Vagina (tissue), 2 donors: ENCODE measurements at regions not wholly inside any gene's neighbourhood (a gene's known extent, or its start where the extent isn't known, plus 50 kb on each side); places are given as distances from the start of the nearest gene placed in this dataset. TPM values are rescaled to one million over a fixed set of nuclear protein-coding genes. Genes with fewer than 3 reads are reported as not detected.
"Not testable (repeated sequence)": the region's sequence is repeated elsewhere in the genome, so short reads cannot be mapped to it uniquely, and the experiment has no call there.

ENCODE experiments used
- DNase-seq, 2 donors: peaks; one replicate each; pipeline ENCODE4 v3.0.0-alpha.2; 2017; ENCODE audit errors: extremely low spot score in 2 of 2
- H3K27ac ChIP-seq: fragments of 200-600 bp; sonication (generic); one replicate; pipeline ENCODE4 v1.5.1; 2019
- H3K27me3 ChIP-seq: fragments of 200-600 bp; sonication (generic); one replicate; pipeline ENCODE4 v1.5.1; 2019
- H3K36me3 ChIP-seq, 2 donors: fragments of 200-600 bp; sonication (generic); one replicate each; pipeline ENCODE4 v1.5.1; 2017 to 2019
- H3K4me1 ChIP-seq: fragments of 200-600 bp; sonication (generic); one replicate; pipeline ENCODE4 v1.5.1; 2019
- H3K4me3 ChIP-seq, 2 donors: fragments of 200-600 bp; sonication (generic); 1 replicate in 1 of 2; 2 replicates in 1 of 2; pipeline ENCODE4 v1.5.1; 2016 to 2019
- H3K9me3 ChIP-seq: fragments of 200-600 bp; sonication (generic); one replicate; pipeline ENCODE4 v1.5.1; 2019
- CTCF ChIP-seq, 3 experiments: fragments of 450-650 bp in 2 of 3; fragments of 200-600 bp in 1 of 3; sonication (generic) in 1 of 3; IDR thresholded peaks; one replicate each; pipeline ENCODE4 v1.5.1; 2017 to 2019; ENCODE audit warnings: antibody characterized with exemption in 3 of 3, mild to moderate bottlenecking in 2 of 3, moderate library complexity in 2 of 3
- POLR2A ChIP-seq, 2 donors: fragments of 450-650 bp; IDR thresholded peaks; one replicate each; pipeline ENCODE4 v1.6.1; 2017; ENCODE audit warnings: antibody characterized with exemption in 2 of 2, mild to moderate bottlenecking in 2 of 2, moderate library complexity in 2 of 2
- POLR2AphosphoS5 ChIP-seq, 2 donors: sonication (generic); formaldehyde crosslinking; IDR thresholded peaks; one replicate each; pipeline ENCODE4 v1.9.0; 2017; ENCODE audit warnings: antibody characterized with exemption in 2 of 2, mild to moderate bottlenecking in 2 of 2, low read depth in 1 of 2; ENCODE audit not compliant: insufficient read depth in 1 of 2
- intact Hi-C: fragments of 100-400 bp; cut with DNase I; formaldehyde crosslinking; loops from one replicate; pipeline ENCODE4 v1.15.1; 2023
- small RNA-seq: library from RNA; depleted of rRNA; stranded (forward); fragments of <200 nt; gene quantifications from one replicate; pipeline ENCODE3, GENCODE V24; 2016

GRCh38 chrX:80929251-80929650, 119.6 kb upstream of the BRWD3 start:
- intact Hi-C loops, result no loop called here
- no peak for TF ChIP-seq POLR2AphosphoS5 (IDR thresholded peaks at IDR 0.05; ENCODE audit: insufficient read depth in 1 of 2, low read depth in 1 of 2)
- no peak for TF ChIP-seq POLR2A (IDR thresholded peaks at IDR 0.05)
- no peak for TF ChIP-seq CTCF (IDR thresholded peaks at IDR 0.05)

GRCh38 chrX:80917919-80918318, 108.2 kb upstream of the BRWD3 start:
- DNase-seq, result no peak
- H3K27ac ChIP-seq, result no peak overlapping the region
- intact Hi-C loops, result no loop called here
- TF ChIP-seq CTCF (IDR thresholded peaks at IDR 0.05), result no peak
- no peak for TF ChIP-seq POLR2A (IDR thresholded peaks at IDR 0.05)
- no peak for TF ChIP-seq POLR2AphosphoS5 (IDR thresholded peaks at IDR 0.05; ENCODE audit: insufficient read depth in 1 of 2, low read depth in 1 of 2)
- no peaks in the 10 kb centered on the region for H3K27me3 ChIP-seq
- H3K4me3 ChIP-seq, result no peak overlapping the region
- no peaks in the 10 kb centered on the region for H3K4me1 ChIP-seq
- no peaks in the 10 kb centered on the region for H3K36me3 ChIP-seq
- H3K9me3 ChIP-seq, result no peaks in the 10 kb centered on the region

More at GRCh38 chrX:80929251-80929650, 119.6 kb upstream of the BRWD3 start:
- Histone ChIP-seq H3K27ac (no peak overlapping the region), H3K36me3 (no peaks in the 10 kb centered on the region), H3K27me3 (no peaks in the 10 kb centered on the region), H3K4me3 (no peak overlapping the region), H3K4me1 (no peaks in the 10 kb centered on the region), H3K9me3 (no peaks in the 10 kb centered on the region)
- DNase-seq, result no peak

- H3K9me3 ChIP-seq, H3K4me3 ChIP-seq, H3K36me3 ChIP-seq, DNase-seq, H3K4me1 ChIP-seq, H3K27me3 ChIP-seq, H3K27ac ChIP-seq, intact Hi-C loops: not testable (repeated sequence)
Observed at GRCh38 chrX:80912351-80912750, 102.7 kb upstream of the BRWD3 start.

- TF ChIP-seq POLR2A (IDR thresholded peaks at IDR 0.05), result no peak
- no peak overlapping the region for H3K4me3 ChIP-seq
- intact Hi-C loops, result no loop called here
- no peaks in the 10 kb centered on the region for H3K36me3 ChIP-seq
- no peaks in the 10 kb centered on the region for H3K9me3 ChIP-seq
- no peaks in the 10 kb centered on the region for H3K27me3 ChIP-seq
- no peak for DNase-seq
- no peaks in the 10 kb centered on the region for H3K4me1 ChIP-seq
- no peak overlapping the region for H3K27ac ChIP-seq
Observed at GRCh38 chrX:80879916-80880315, 70.2 kb upstream of the BRWD3 start.

GRCh38 chrX:80879143-80879542, 69.5 kb upstream of the BRWD3 start:
- Histone ChIP-seq H3K36me3 (no peaks in the 10 kb centered on the region), H3K4me1 (no peaks in the 10 kb centered on the region), H3K9me3 (no peaks in the 10 kb centered on the region), H3K4me3 (no peak overlapping the region), H3K27ac (no peak overlapping the region), H3K27me3 (no peaks in the 10 kb centered on the region)
- TF ChIP-seq POLR2A (IDR thresholded peaks at IDR 0.05) (no peak), POLR2AphosphoS5 (IDR thresholded peaks at IDR 0.05; ENCODE audit: insufficient read depth in 1 of 2, low read depth in 1 of 2) (no peak), CTCF (IDR thresholded peaks at IDR 0.05) (no peak)
- DNase-seq, result no peak
- intact Hi-C loops, result no loop called here

- no peaks in the 10 kb centered on the region for H3K27me3 ChIP-seq
- no peak overlapping the region for H3K27ac ChIP-seq
- no peak overlapping the region for H3K4me3 ChIP-seq
- intact Hi-C loops, result no loop called here
- no peaks in the 10 kb centered on the region for H3K9me3 ChIP-seq
- H3K36me3 ChIP-seq, result no peaks in the 10 kb centered on the region
- no peak for DNase-seq
- peak in 1 of 3 experiments; percentile 18 for TF ChIP-seq CTCF (IDR thresholded peaks at IDR 0.05)
- TF ChIP-seq POLR2AphosphoS5 (IDR thresholded peaks at IDR 0.05; ENCODE audit: insufficient read depth in 1 of 2, low read depth in 1 of 2), result no peak
- H3K4me1 ChIP-seq, result no peaks in the 10 kb centered on the region
Observed at GRCh38 chrX:80876877-80877276, 67.2 kb upstream of the BRWD3 start.

Small RNA genes lying in the stretch of these regions (small RNA-seq; reads per million reads assigned to genes)
- gene RNU6-493P, result not detected
